Activated CD4-positive, CD25-positive, alpha-beta regulatory T cell treated with anti-CD3 and anti-CD28 coated beads, Interleukin-2, amount 50 U/mL, for 72 hours (primary cell): ENCODE measurements at regions not wholly inside any gene's neighbourhood (a gene's known extent, or its start where the extent isn't known, plus 50 kb on each side); places are given as distances from the start of the nearest gene placed in this dataset.
"Not testable (repeated sequence)": the region's sequence is repeated elsewhere in the genome, so short reads cannot be mapped to it uniquely, and the experiment has no call there.

ENCODE experiments used
- DNase-seq: peaks from one replicate; pipeline ENCODE4 v3.0.0; 2021

GRCh38 chr14:83023369-83023768 is 1489.7 kb upstream of the SEL1L start:
- DNase-seq: no peak

- no peak for DNase-seq
These were observed 1507.6 kb upstream of the SEL1L start for GRCh38 chr14:83041224-83041623.

DNA sequence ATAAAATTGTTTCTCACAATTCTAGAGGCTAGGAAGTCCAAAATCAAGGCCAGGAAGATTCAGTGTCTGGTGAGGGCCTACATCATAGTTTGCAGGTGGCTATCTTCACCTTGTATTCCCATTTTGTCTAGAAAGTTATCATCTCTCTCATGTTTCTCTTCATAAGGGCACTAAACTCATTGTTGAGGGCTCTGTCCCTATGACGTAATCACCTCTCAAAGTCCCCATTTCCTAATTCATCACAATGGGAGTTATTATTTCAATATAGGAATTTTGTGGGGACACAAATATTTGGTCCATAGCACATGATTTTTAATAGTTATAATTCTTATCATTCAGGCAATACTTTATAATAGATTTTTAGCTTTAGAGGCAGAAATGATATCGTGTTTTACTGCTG is 1509.2 kb upstream of the SEL1L start:
- no peak for DNase-seq

- DNase-seq: no peak
These were observed 1510.3 kb upstream of the SEL1L start for GRCh38 chr14:83044001-83044400.

GRCh38 chr14:83047059-83047830 is 1513.6 kb upstream of the SEL1L start:
- no peak for DNase-seq

DNA sequence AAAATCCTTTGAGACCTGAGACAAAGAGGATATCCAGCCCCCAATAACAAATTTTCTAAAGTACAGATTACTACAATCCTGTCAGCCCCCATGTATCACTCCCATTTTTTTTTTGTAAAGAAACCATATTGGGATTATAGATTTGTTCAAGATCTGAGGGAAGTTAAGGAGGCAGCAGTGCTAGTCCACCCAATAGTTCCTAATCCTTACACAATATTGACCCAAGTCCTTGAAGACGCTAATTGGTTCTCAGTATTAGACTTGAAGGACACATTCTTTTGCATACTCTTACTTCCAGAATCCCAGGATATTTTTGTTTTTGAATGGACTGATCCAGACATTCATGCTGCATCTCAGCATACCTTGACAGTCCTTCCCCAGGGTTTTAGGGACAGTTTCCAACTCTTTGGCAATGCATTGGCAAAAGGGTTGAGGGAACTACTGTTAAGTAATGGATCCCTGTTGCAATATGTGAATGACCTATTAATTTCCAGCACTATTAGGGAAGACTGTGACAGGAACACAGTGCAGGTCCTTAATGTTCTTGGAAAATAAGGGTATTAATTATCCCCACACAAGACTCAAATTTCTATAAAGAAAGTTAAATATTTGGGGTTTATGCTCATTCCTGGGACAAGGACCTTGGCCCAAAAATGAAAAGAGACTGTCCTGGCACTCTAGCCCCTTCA is 1519.5 kb upstream of the SEL1L start:
- no peak for DNase-seq

DNA sequence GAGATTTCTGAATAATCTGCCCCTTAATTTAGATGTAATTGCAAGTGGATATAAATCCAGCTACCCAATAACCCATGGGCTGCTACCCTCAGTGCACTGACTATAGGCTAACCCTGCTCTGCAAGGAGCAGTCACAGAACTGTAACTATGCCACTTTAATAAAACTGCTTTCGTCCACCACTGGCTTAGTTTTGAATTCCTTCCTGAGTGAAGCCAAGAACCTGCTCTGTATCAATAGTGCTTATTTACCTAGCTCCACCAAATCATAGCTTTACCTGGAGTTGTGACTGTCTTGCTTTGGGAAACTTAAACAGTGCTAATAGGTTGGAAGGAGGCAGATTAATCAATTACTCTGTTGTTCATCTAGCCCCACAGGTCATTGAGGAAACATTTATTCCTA is 1524.4 kb upstream of the SEL1L start:
- no peak for DNase-seq

DNA sequence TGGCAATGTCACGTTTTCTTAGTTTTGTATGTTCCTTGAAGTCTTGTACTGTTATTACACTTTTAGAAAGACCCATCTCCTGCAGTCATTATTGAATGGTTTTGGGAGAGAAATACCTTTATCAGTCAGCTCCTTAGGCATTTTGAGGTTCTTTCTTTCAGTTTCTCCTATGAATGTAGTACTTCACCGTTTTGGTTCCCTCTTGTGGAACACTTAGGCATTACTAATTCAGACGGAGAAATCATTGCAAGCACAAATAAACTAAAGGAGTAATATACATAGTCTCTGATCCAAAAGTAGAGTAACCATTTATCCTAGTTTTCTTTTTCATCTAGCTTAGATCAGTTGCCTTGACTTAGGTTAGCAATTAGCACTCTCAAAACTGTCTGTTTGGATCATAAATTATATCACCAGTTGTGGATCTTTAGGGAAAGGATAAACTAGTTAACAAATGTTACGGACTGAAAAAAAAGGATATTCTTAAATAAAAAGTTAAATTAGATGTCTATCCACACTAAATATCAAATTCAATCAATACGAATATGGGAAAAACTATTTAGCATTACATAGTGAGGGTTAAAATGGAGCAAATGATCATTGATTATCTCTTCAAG is 1538.3 kb upstream of the SEL1L start:
- no peak for DNase-seq

GRCh38 chr14:83085136-83085535 is 1551.5 kb upstream of the SEL1L start:
- no peak for DNase-seq

- DNase-seq: no peak
These were observed 1552.1 kb upstream of the SEL1L start for GRCh38 chr14:83085725-83086124.

GRCh38 chr14:83091991-83092956 is 1558.6 kb upstream of the SEL1L start:
- not testable (repeated sequence) for DNase-seq

DNA sequence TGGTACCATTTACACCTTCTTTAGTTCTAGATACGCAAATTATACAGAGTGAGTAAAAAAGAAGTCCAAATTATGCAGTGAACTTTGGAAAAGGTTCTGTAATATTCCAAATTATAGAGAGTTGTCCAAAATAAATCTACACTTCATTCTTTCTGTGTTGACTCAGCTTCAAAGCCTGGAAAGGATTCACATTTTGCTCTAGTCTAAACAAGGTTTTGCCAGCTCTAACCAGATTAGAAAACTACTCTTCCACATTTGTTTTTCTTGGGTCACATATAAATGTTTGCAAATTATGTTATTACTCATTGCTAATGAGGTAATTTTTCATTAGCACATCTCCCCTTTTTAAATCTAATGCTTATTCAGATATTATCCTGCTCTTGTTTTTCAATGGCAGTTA is 1562.4 kb upstream of the SEL1L start:
- no peak for DNase-seq

GRCh38 chr14:83101846-83102245 is 1568.2 kb upstream of the SEL1L start:
- DNase-seq: no peak

DNA sequence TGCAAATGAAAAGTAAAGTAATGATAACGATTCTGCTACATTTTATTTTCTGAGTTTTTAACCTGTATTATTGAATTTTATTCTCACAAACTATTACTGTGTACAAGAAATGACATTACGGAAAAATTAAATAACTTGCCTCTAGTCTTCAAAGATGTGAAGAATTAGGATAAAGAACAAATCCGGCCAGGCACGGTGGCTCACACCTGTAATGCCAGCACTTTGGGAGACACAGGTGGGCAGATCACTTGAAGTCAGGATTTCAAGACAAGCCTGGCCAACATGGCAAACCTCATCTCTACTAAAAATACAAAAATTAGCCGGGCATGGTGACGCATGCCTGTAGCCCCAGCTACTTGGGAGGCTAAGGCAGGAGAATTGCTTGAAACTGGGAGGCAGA is 1584.4 kb upstream of the SEL1L start:
- DNase-seq: no peak

DNA sequence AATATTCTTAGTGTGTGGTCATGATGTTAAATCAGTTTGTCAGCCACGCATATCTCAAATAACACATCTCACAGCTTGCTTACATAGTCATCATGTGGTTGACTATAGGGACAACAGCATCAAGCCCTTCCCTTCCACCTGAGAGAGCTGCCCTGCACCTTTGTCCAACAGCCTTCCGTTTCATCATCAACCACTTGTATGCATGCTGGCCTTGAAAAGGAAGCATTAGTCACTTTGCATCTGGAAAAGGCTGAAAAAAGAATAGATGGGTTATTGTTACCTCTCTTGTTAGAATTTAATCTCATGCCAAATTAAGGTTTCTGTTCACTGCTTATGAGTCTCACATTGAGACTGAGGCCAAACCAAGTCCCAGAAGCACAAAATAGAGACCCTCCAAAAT is 1586.5 kb upstream of the SEL1L start:
- no peak for DNase-seq

- DNase-seq: no peak
These were observed 1592.4 kb upstream of the SEL1L start for GRCh38 chr14:83126076-83126475.

- no peak for DNase-seq
These were observed 1595.1 kb upstream of the SEL1L start for GRCh38 chr14:83128783-83129182.

DNA sequence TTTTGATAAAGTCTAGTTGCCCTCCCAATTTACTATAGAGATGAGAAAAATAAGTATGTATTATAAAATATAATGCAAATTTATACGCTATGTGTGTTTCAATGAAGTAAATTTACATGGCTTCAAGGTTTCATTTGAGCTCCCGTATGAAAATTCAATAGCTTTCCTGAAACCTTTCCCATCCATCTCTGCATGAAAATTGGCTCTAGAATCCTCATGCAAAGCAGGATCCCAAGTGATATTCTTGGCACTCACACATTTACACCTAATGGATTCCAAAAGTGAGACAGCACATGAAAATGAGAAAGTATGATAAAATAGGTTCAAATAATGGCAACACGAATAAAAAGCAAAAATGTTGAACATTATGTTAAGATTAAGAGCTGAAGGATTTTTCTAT is 1595.8 kb upstream of the SEL1L start:
- DNase-seq: no peak

DNA sequence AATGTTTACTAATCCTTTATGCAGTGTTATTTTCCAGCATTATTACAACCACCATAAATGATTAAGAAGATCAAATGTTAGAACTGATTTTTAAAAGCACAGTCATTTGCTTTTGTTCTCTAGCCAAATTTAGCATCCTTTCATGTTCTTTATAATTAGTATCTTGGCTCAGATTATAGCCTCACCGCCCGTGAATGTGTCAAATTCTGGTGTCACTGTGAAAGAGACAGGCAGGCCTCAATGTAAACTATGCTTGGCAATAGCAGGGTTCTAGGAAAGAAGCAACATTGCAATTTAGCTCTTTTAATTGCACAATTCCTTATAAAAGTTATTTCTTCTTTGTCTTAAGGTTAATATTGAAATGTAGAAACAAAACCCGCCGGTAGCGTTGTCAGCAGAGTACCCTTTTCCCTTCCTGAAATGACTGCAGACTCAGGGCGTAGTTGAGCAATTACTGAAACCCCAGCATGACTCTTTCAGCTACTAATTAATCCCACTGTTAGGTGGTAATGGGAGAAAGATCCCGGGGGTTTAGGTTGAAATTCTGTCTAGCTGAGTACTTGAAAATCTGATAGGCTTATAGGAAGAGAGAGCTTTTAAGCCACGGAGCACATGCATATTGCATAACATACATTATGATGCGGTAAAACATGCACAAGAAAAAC is 1600.5 kb upstream of the SEL1L start:
- no peak for DNase-seq

GRCh38 chr14:83140756-83141155 is 1607.1 kb upstream of the SEL1L start:
- no peak for DNase-seq

DNA sequence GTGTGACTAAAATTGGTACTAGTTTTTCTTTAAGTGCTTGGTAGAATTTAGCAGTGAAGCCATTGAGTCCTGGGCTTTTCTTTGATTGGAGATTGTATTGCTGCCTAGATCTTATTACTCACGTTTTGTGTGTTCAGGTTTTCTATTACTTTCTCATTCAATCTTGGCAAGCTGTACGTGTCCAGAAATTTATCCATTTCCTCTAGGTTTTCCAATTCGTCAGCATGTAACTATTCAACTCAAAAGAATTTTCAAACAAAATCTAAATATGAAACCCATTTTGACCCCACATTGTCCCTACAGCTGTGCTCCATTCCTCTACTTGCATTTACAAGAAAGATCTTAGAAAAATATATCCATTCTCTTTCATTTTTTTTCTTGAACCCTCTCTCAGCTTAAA is 1613.4 kb upstream of the SEL1L start:
- no peak for DNase-seq

- no peak for DNase-seq
These were observed 1617.9 kb upstream of the SEL1L start for GRCh38 chr14:83151571-83151970.
